ENCODE measurements at regions not wholly inside any gene's neighbourhood (a gene's known extent, or its start where the extent isn't known, plus 50 kb on each side); places are given as distances from the start of the nearest gene placed in this dataset.

- Histone ChIP-seq H3K4me1 (ENCODE audit: control insufficient read depth, insufficient read depth, low read length) (no peaks in the 10 kb centered on the region), H3K36me3 (ENCODE audit: control insufficient read depth in 2 of 2, insufficient read depth in 1 of 2, low read length in 2 of 2) (no peaks in the 10 kb centered on the region), H3K9me3 (ENCODE audit: control insufficient read depth, insufficient read depth, low read depth, low read length) (no peaks in the 10 kb centered on the region), H3K4me3 (ENCODE audit: low read depth, low read length) (no peak overlapping the region), H3K27ac (ENCODE audit: extremely low read depth, low read depth, low read length) (no peak overlapping the region)
- ChIA-PET POLR2A (no interaction called here), CTCF (interaction anchor here (0.5 to 1.3 kb wide), 4 partner anchors 13 to 1921 kb away, joined by 3 to 4 read pairs (median 3); no protein-coding TSS in a partner anchor)
- TF ChIP-seq ZNF626 (tag by site-specific recombination; IDR thresholded peaks at IDR 0.05) (no peak), ZFP3 (tag by site-specific recombination; IDR thresholded peaks at IDR 0.05; ENCODE audit: low read depth) (no peak), ZNF521 (tag by site-specific recombination; IDR thresholded peaks at IDR 0.05) (no peak), ZNF311 (tag by site-specific recombination; IDR thresholded peaks at IDR 0.05; ENCODE audit: borderline replicate concordance) (no peak), ZNF302 (tag by site-specific recombination; IDR thresholded peaks at IDR 0.05; ENCODE audit: low read depth) (no peak), KLF9 (tag by site-specific recombination; IDR thresholded peaks at IDR 0.05; ENCODE audit: low read depth) (no peak), ZNF26 (tag by site-specific recombination; IDR thresholded peaks at IDR 0.05) (no peak), ZBTB8A (tag by site-specific recombination; IDR thresholded peaks at IDR 0.05) (no peak), ZNF561 (tag by site-specific recombination; IDR thresholded peaks at IDR 0.05; ENCODE audit: borderline replicate concordance) (no peak), ZNF155 (tag by site-specific recombination; IDR thresholded peaks at IDR 0.05) (no peak), ZFHX2 (tag by site-specific recombination; conservative IDR thresholded peaks at IDR 0.05) (no peak)
These were observed 180.2 kb downstream of the KCNA5 start for GRCh38 chr12:5223881-5224280.

GRCh38 chr12:5226581-5226980, 182.9 kb downstream of the KCNA5 start:
- TF ChIP-seq ZFP69B (tag by site-specific recombination; IDR thresholded peaks at IDR 0.05) (no peak), SP3 (tag by site-specific recombination; IDR thresholded peaks at IDR 0.05) (no peak), ZNF335 (tag by site-specific recombination; conservative IDR thresholded peaks at IDR 0.05) (no peak), ZNF404 (tag by site-specific recombination; IDR thresholded peaks at IDR 0.05) (no peak), ATF2 (tag by site-specific recombination; IDR thresholded peaks at IDR 0.05; ENCODE audit: low read depth) (no peak), ZNF202 (tag by site-specific recombination; IDR thresholded peaks at IDR 0.05; ENCODE audit: borderline replicate concordance) (no peak), ZNF670 (tag by site-specific recombination; IDR thresholded peaks at IDR 0.05; ENCODE audit: low read depth) (no peak), ZNF514 (tag by site-specific recombination; IDR thresholded peaks at IDR 0.05) (no peak), ZNF654 (tag by site-specific recombination; IDR thresholded peaks at IDR 0.05; ENCODE audit: low read depth) (no peak), PRDM4 (tag by site-specific recombination; IDR thresholded peaks at IDR 0.05) (no peak), ZNF580 (tag by site-specific recombination; IDR thresholded peaks at IDR 0.05) (no peak), GLI2 (tag by site-specific recombination; IDR thresholded peaks at IDR 0.05; ENCODE audit: borderline replicate concordance, low read depth) (no peak)
- no peak overlapping the region for H3K4me3 ChIP-seq (ENCODE audit: low read depth, low read length)
- ChIA-PET POLR2A (no interaction called here), CTCF (interaction anchor here (0.6 to 0.9 kb wide), 2 partner anchors 9 to 216 kb away, joined by 3 read pairs; no protein-coding TSS in a partner anchor)
- H3K4me1 ChIP-seq (ENCODE audit: control insufficient read depth, insufficient read depth, low read length), result no peaks in the 10 kb centered on the region
- H3K27ac ChIP-seq (ENCODE audit: extremely low read depth, low read depth, low read length), result no peak overlapping the region
- no peaks in the 10 kb centered on the region for H3K36me3 ChIP-seq (ENCODE audit: control insufficient read depth in 2 of 2, insufficient read depth in 1 of 2, low read length in 2 of 2)
- H3K9me3 ChIP-seq (ENCODE audit: control insufficient read depth, insufficient read depth, low read depth, low read length), result no peaks in the 10 kb centered on the region
